GM12878 (cell line): ENCODE measurements at regions not wholly inside any gene's neighbourhood (a gene's known extent, or its start where the extent isn't known, plus 50 kb on each side); places are given as distances from the start of the nearest gene placed in this dataset.

Experiments
- ATAC-seq: fragments of 200-7000 bp; cut with Tn5 transposase; 3 replicates; pipeline ENCODE4 v1.9.1; 2020; ENCODE audit warnings: mild to moderate bottlenecking, moderate library complexity
- BruUV-seq: library from RNA; stranded (reverse); fragments of 400-500 nt; replicated peaks from 2 replicates; lab custom pipeline; 2021; lab: Mats Ljungman, UMichigan
- CTCF ChIA-PET: fragments of 300-600 bp; sonication (Branson Sonifier 250); formaldehyde crosslinking; extraction: SDS; loops from one replicate; lab custom pipeline; 2021; ENCODE audit warnings: inconsistent platforms; lab: Yijun Ruan, JAX
- POLR2A ChIA-PET: fragments of 350-600 bp; formaldehyde crosslinking; extraction: SDS; loops from one replicate; lab custom pipeline; 2021; ENCODE audit warnings: inconsistent platforms; lab: Charles Lee
- RAD21 ChIA-PET: fragments of 300-600 bp; sonication (Branson Sonifier 250); formaldehyde crosslinking; loops from one replicate; lab custom pipeline; 2023; ENCODE audit warnings: antibody characterized with exemption; ENCODE audit not compliant: unreplicated experiment; lab: Charles Lee
- SMC1A ChIA-PET: fragments of 300-600 bp; sonication (Branson Sonifier 250); formaldehyde crosslinking; loops from one replicate; lab custom pipeline; 2023; ENCODE audit not compliant: unreplicated experiment, uncharacterized antibody; lab: Charles Lee
- DNase-seq: peaks from one replicate; pipeline ENCODE4 v3.0.0-alpha.2; 2011; ENCODE audit warnings: low read depth, low spot score
- FAIRE-seq: peaks from 3 replicates; lab custom pipeline; 2011; peaks lifted over from hg19 to GRCh38; lab: Jason Lieb, UNC
- H2AFZ ChIP-seq: 2 replicates; pipeline ENCODE4 v1.6.0; 2011; ENCODE audit warnings: low read depth, low read length, control low read depth; ENCODE audit not compliant: control insufficient read depth
- H3K27ac ChIP-seq: 2 replicates; pipeline ENCODE4 v1.5.1; 2011; ENCODE audit warnings: control low read depth; ENCODE audit not compliant: control insufficient read depth, insufficient read depth
- H3K27me3 ChIP-seq, 2 experiments: replicated peaks in 1 of 2; 2 replicates each; pipeline versions ENCODE4 v1.6.0 to v1.6.1; 2011; ENCODE audit warnings: low read length in 1 of 2; ENCODE audit not compliant: control insufficient read depth in 2 of 2, insufficient read depth in 2 of 2
- H3K36me3 ChIP-seq, 2 experiments: 2 replicates each; pipeline ENCODE4 v1.5.1; 2011; ENCODE audit warnings: low read length in 1 of 2; ENCODE audit not compliant: control insufficient read depth in 2 of 2, insufficient read depth in 2 of 2
- H3K4me1 ChIP-seq: 2 replicates; pipeline ENCODE4 v1.6.1; 2011; ENCODE audit warnings: mild to moderate bottlenecking, low read length, moderate library complexity, mixed read lengths; ENCODE audit not compliant: control insufficient read depth, insufficient read depth
- H3K4me2 ChIP-seq: 2 replicates; pipeline ENCODE4 v1.6.0; 2011; ENCODE audit warnings: control low read depth; ENCODE audit not compliant: control insufficient read depth, insufficient read depth
- H3K4me3 ChIP-seq: fragments of 200-600 bp; sonication (generic); 2 replicates; pipeline ENCODE4 v1.5.1; 2016
- H3K79me2 ChIP-seq: 2 replicates; pipeline ENCODE4 v1.6.0; 2011; ENCODE audit warnings: low read length; ENCODE audit not compliant: control insufficient read depth, insufficient read depth
- H3K9ac ChIP-seq: 2 replicates; pipeline ENCODE4 v1.8.0; 2011; ENCODE audit warnings: low read length, control low read depth, mixed read lengths; ENCODE audit not compliant: control insufficient read depth, insufficient read depth
- H3K9me3 ChIP-seq: replicated peaks from 3 replicates; pipeline ENCODE4 v1.5.1; 2011; ENCODE audit warnings: mild to moderate bottlenecking, low read length; ENCODE audit not compliant: control insufficient read depth, insufficient read depth
- H4K20me1 ChIP-seq: 2 replicates; pipeline ENCODE4 v1.6.0; 2011; ENCODE audit not compliant: control insufficient read depth, insufficient read depth
- CHD4 ChIP-seq: fragments of 200-600 bp; sonication (generic); IDR thresholded peaks from 2 replicates; pipeline ENCODE4 v1.6.1; 2016; ENCODE audit warnings: mild to moderate bottlenecking
- EGR1 ChIP-seq, 2 experiments: IDR thresholded peaks; 1 replicate in 1 of 2; 2 replicates in 1 of 2; pipeline ENCODE4 v1.6.1; 2011 to 2012; ENCODE audit warnings: low read depth in 2 of 2, low read length in 2 of 2, borderline replicate concordance in 1 of 2, mild to moderate bottlenecking in 1 of 2, moderate library complexity in 1 of 2
- GABPA ChIP-seq: IDR thresholded peaks from 2 replicates; pipeline ENCODE4 v1.6.1; 2014; ENCODE audit warnings: antibody characterized with exemption, low read depth, mild to moderate bottlenecking, inconsistent platforms
- IKZF1 ChIP-seq: fragments of 450-650 bp; conservative IDR thresholded peaks from 2 replicates; pipeline ENCODE4 v1.6.1; 2017; ENCODE audit warnings: antibody characterized with exemption, mild to moderate bottlenecking
- MEF2B ChIP-seq: fragments of 450-650 bp; IDR thresholded peaks from 2 replicates; pipeline ENCODE4 v1.6.1; 2018; ENCODE audit warnings: mild to moderate bottlenecking, moderate library complexity; ENCODE audit not compliant: partially characterized antibody, poor library complexity, severe bottlenecking
- MXI1 ChIP-seq: fragments of 150-350 bp; IDR thresholded peaks from 2 replicates; pipeline ENCODE4 v1.6.1; 2011; ENCODE audit warnings: low read depth, mild to moderate bottlenecking, inconsistent platforms, low read length, improper control_type of control experiment
- PAX8 ChIP-seq: fragments of 450-650 bp; IDR thresholded peaks from 2 replicates; pipeline ENCODE4 v1.6.1; 2017; ENCODE audit warnings: mild to moderate bottlenecking, moderate library complexity
- RCOR1 ChIP-seq: conservative IDR thresholded peaks from 2 replicates; pipeline ENCODE4 v1.6.1; 2012; ENCODE audit warnings: low read depth, low read length, improper control_type of control experiment
- SP1 ChIP-seq: IDR thresholded peaks from one replicate; pipeline ENCODE4 v1.6.1; 2011; ENCODE audit warnings: low read depth, low read length
- YBX1 ChIP-seq: fragments of 450-650 bp; IDR thresholded peaks from 2 replicates; pipeline ENCODE4 v1.6.1; 2016; ENCODE audit warnings: antibody characterized with exemption
- ZBED1 ChIP-seq: IDR thresholded peaks from 2 replicates; pipeline ENCODE4 v1.6.1; 2016; ENCODE audit warnings: borderline replicate concordance
- ZNF384 ChIP-seq: IDR thresholded peaks from 2 replicates; pipeline ENCODE4 v1.6.1; 2012; ENCODE audit warnings: low read depth, mild to moderate bottlenecking, low read length, improper control_type of control experiment, borderline replicate concordance
- WGBS: methylation state at CpG from one replicate; pipeline ENCODE4 v1.1.6; 2016; ENCODE audit warnings: low lambda C conversion rate; ENCODE audit not compliant: insufficient replicate concordance, insufficient coverage; ENCODE audit errors: missing lambda C conversion rate; 5-methylcytosine and 5-hydroxymethylcytosine counted together
- in situ Hi-C: fragments of 300-500 bp; cut with MboI; formaldehyde crosslinking; loops from 9 replicates; pipeline ENCODE4 v1.14.3; 2018; ENCODE audit warnings: mixed read lengths
- intact Hi-C: fragments of 100-400 bp; cut with micrococcal nuclease; formaldehyde crosslinking; loops from one replicate; pipeline ENCODE4 v1.14.2; 2022; ENCODE audit not compliant: unreplicated experiment
- TF ChIP-seq, protein P1 (sequence below): fragments of 450-650 bp; IDR thresholded peaks from 2 replicates; pipeline ENCODE4 v1.6.1; 2017; ENCODE audit warnings: mild to moderate bottlenecking
- TF ChIP-seq, protein P2 (sequence below): fragments of 450-650 bp; formaldehyde crosslinking; IDR thresholded peaks from 2 replicates; pipeline ENCODE4 v1.4.0; 2020; ENCODE audit warnings: mild to moderate bottlenecking, moderate library complexity

DNA sequence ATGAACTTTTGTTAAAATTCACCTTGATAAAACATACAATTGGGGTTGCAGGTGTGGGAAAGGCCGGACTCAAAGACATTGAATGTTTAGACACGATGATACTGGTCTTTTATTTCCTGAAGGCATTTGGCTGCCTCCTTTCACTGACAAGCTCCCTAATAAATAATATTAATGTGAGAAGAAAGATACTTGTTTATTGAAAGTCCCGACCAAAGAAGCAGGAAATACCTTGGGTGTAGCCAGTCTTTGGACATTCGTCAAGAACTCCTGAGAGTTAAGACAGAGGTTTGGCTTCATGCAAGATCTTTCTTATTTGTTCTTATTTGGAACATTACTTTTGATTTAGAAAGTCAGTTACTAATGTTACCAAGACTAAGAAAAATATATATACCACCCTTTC, 1133.8 kb upstream of the SEL1L start:
- RAD21 ChIA-PET: no interaction called here
- Histone ChIP-seq H4K20me1 (no peaks in the 10 kb centered on the region), H3K9ac (no peak overlapping the region), H3K4me2 (no peak overlapping the region), H3K9me3 (no peaks in the 10 kb centered on the region), H3K4me3 (no peak overlapping the region), H3K27me3 (no peaks in the 10 kb centered on the region), H3K4me1 (no peaks in the 10 kb centered on the region), H3K36me3 (no peaks in the 10 kb centered on the region), H3K79me2 (no peaks in the 10 kb centered on the region), H3K27ac (no peak overlapping the region), H2AFZ (no peak overlapping the region)
- in situ Hi-C loops (no loop called here), intact Hi-C loops (no loop called here)
- FAIRE-seq (no peak), DNase-seq (no peak), ATAC-seq (no peak)
- WGBS: 26% methylated on average over 4 of the region's 4 CpGs
- CTCF ChIA-PET: no interaction called here
- SMC1A ChIA-PET: no interaction called here
- POLR2A ChIA-PET: no interaction called here
- TF ChIP-seq GABPA (no peak), PAX8 (no peak), SP1 (no peak), IKZF1 (no peak)
- no TSS peak for BruUV-seq

DNA sequence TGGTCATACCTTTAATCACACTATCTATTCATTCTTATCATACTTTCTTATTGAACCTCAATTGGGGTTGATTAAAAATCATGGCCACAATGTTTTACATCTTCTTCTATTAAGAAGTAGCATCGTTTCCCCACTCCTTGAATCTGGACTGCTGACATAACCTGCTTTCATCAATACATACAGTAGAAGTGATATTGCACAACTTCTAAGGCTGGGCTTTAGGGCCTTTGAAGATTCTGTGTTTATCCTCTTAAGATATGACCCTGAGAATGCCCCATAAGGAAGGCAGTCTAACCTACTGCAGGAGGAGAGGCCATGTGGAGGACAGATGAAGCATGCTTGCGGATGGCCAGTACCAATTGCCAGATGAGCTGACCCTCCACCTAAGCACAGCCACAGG, 1142.8 kb upstream of the SEL1L start:
- 29% methylated on average over 2 of the region's 2 CpGs for WGBS
- POLR2A ChIA-PET: no interaction called here
- in situ Hi-C loops (no loop called here), intact Hi-C loops (no loop called here)
- Histone ChIP-seq H3K4me3 (no peak overlapping the region), H3K9me3 (no peaks in the 10 kb centered on the region), H3K4me1 (no peaks in the 10 kb centered on the region), H3K79me2 (no peaks in the 10 kb centered on the region), H3K9ac (no peak overlapping the region), H3K27me3 (no peaks in the 10 kb centered on the region), H3K27ac (no peak overlapping the region), H4K20me1 (no peaks in the 10 kb centered on the region), H3K4me2 (no peak overlapping the region), H2AFZ (no peak overlapping the region), H3K36me3 (no peaks in the 10 kb centered on the region)
- CTCF ChIA-PET: no interaction called here
- RAD21 ChIA-PET: no interaction called here
- DNase-seq (no peak), ATAC-seq (no peak), FAIRE-seq (no peak)
- no TSS peak for BruUV-seq
- SMC1A ChIA-PET: no interaction called here
- TF ChIP-seq YBX1 (no peak), EGR1 (IDR thresholded peaks at IDR 0.05; ENCODE audit: borderline replicate concordance in 1 of 2, low read depth in 2 of 2, low read length in 2 of 2) (no peak), RCOR1 (no peak), MEF2B (no peak), ZBED1 (no peak), MXI1 (no peak), ZNF384 (no peak), CHD4 (no peak), SP1 (no peak)
- TF ChIP-seq, protein P1, sequence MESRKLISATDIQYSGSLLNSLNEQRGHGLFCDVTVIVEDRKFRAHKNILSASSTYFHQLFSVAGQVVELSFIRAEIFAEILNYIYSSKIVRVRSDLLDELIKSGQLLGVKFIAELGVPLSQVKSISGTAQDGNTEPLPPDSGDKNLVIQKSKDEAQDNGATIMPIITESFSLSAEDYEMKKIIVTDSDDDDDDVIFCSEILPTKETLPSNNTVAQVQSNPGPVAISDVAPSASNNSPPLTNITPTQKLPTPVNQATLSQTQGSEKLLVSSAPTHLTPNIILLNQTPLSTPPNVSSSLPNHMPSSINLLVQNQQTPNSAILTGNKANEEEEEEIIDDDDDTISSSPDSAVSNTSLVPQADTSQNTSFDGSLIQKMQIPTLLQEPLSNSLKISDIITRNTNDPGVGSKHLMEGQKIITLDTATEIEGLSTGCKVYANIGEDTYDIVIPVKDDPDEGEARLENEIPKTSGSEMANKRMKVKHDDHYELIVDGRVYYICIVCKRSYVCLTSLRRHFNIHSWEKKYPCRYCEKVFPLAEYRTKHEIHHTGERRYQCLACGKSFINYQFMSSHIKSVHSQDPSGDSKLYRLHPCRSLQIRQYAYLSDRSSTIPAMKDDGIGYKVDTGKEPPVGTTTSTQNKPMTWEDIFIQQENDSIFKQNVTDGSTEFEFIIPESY: no peak
- TF ChIP-seq, protein P2, sequence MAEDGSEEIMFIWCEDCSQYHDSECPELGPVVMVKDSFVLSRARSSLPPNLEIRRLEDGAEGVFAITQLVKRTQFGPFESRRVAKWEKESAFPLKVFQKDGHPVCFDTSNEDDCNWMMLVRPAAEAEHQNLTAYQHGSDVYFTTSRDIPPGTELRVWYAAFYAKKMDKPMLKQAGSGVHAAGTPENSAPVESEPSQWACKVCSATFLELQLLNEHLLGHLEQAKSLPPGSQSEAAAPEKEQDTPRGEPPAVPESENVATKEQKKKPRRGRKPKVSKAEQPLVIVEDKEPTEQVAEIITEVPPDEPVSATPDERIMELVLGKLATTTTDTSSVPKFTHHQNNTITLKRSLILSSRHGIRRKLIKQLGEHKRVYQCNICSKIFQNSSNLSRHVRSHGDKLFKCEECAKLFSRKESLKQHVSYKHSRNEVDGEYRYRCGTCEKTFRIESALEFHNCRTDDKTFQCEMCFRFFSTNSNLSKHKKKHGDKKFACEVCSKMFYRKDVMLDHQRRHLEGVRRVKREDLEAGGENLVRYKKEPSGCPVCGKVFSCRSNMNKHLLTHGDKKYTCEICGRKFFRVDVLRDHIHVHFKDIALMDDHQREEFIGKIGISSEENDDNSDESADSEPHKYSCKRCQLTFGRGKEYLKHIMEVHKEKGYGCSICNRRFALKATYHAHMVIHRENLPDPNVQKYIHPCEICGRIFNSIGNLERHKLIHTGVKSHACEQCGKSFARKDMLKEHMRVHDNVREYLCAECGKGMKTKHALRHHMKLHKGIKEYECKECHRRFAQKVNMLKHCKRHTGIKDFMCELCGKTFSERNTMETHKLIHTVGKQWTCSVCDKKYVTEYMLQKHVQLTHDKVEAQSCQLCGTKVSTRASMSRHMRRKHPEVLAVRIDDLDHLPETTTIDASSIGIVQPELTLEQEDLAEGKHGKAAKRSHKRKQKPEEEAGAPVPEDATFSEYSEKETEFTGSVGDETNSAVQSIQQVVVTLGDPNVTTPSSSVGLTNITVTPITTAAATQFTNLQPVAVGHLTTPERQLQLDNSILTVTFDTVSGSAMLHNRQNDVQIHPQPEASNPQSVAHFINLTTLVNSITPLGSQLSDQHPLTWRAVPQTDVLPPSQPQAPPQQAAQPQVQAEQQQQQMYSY (CRISPR knock-in tag): no peak
